ENCODE measurements at regions not wholly inside any gene's neighbourhood (a gene's known extent, or its start where the extent isn't known, plus 50 kb on each side); places are given as distances from the start of the nearest gene placed in this dataset.

GRCh38 chr11:115112754-115113153 lies 391.5 kb downstream of the CADM1 start:
- Histone ChIP-seq H3K9me1 (ENCODE audit: control insufficient read depth, extremely low read depth, insufficient read depth, low read length) (no peaks in the 10 kb centered on the region), H3K4me1 (ENCODE audit: control insufficient read depth, extremely low read depth, insufficient read depth, low read length) (no peaks in the 10 kb centered on the region), H2AFZ (ENCODE audit: control insufficient read depth, low read length) (no peak overlapping the region), H3K79me2 (ENCODE audit: control insufficient read depth, insufficient read depth, low read length) (no peaks in the 10 kb centered on the region), H3K9me3 (ENCODE audit: control insufficient read depth, low read depth, low read length) (no peaks in the 10 kb centered on the region), H3K36me3 (ENCODE audit: control insufficient read depth in 2 of 2, extremely low read depth in 1 of 2, insufficient read depth in 2 of 2, low read length in 2 of 2) (no peaks in the 10 kb centered on the region), H3K4me3 (ENCODE audit: control insufficient read depth in 2 of 3, extremely low read depth in 1 of 3, insufficient read depth in 2 of 3, low read depth in 1 of 3, low read length in 3 of 3) (no peak overlapping the region), H3K4me2 (ENCODE audit: control insufficient read depth, extremely low read depth, insufficient read depth, low read depth, low read length) (no peak overlapping the region), H3K9ac (ENCODE audit: control insufficient read depth, extremely low read depth, insufficient read depth, low read length) (no peak overlapping the region), H4K20me1 (ENCODE audit: control insufficient read depth, extremely low read depth, insufficient read depth, low read length) (no peaks in the 10 kb centered on the region), H3K27ac (ENCODE audit: control insufficient read depth, insufficient read depth, low read length) (no peak overlapping the region), H3K27me3 (ENCODE audit: control insufficient read depth, extremely low read depth, insufficient read depth, low read length) (no peaks in the 10 kb centered on the region)
- dilution Hi-C loops (cut with MboI; ENCODE audit: extremely low pct_ligation_motif_present, low sequenced_read_pairs) = no loop called here
- FAIRE-seq (no peak), DNase-seq (ENCODE audit: low read depth, low spot score) (no peak)
- no peak for TF ChIP-seq CTCF (optimal IDR thresholded peaks at IDR 0.05 in 1 of 3, IDR thresholded peaks at IDR 0.05 in 1 of 3, conservative IDR thresholded peaks at IDR 0.05 in 1 of 3; ENCODE audit: extremely low read depth in 1 of 3, insufficient read depth in 2 of 3, low read length in 3 of 3)
- TF ChIP-seq EZH2 (IDR thresholded peaks at IDR 0.05; ENCODE audit: low read length) = no peak

GRCh38 chr11:115117956-115118493 lies 386.2 kb downstream of the CADM1 start:
- dilution Hi-C loops (cut with MboI; ENCODE audit: extremely low pct_ligation_motif_present, low sequenced_read_pairs) = no loop called here
- DNase-seq (ENCODE audit: low read depth, low spot score) = no peak
- Histone ChIP-seq H3K4me2 (ENCODE audit: control insufficient read depth, extremely low read depth, insufficient read depth, low read depth, low read length) (no peak overlapping the region), H3K9ac (ENCODE audit: control insufficient read depth, extremely low read depth, insufficient read depth, low read length) (no peak overlapping the region), H3K27me3 (ENCODE audit: control insufficient read depth, extremely low read depth, insufficient read depth, low read length) (no peaks in the 10 kb centered on the region), H4K20me1 (ENCODE audit: control insufficient read depth, extremely low read depth, insufficient read depth, low read length) (no peaks in the 10 kb centered on the region), H3K36me3 (ENCODE audit: control insufficient read depth in 2 of 2, extremely low read depth in 1 of 2, insufficient read depth in 2 of 2, low read length in 2 of 2) (no peaks in the 10 kb centered on the region), H2AFZ (ENCODE audit: control insufficient read depth, low read length) (no peak overlapping the region), H3K9me1 (ENCODE audit: control insufficient read depth, extremely low read depth, insufficient read depth, low read length) (no peaks in the 10 kb centered on the region), H3K4me1 (ENCODE audit: control insufficient read depth, extremely low read depth, insufficient read depth, low read length) (no peaks in the 10 kb centered on the region), H3K79me2 (ENCODE audit: control insufficient read depth, insufficient read depth, low read length) (no peaks in the 10 kb centered on the region), H3K4me3 (ENCODE audit: control insufficient read depth in 2 of 3, extremely low read depth in 1 of 3, insufficient read depth in 2 of 3, low read depth in 1 of 3, low read length in 3 of 3) (no peak overlapping the region), H3K9me3 (ENCODE audit: control insufficient read depth, low read depth, low read length) (no peaks in the 10 kb centered on the region), H3K27ac (ENCODE audit: control insufficient read depth, insufficient read depth, low read length) (no peak overlapping the region)
- TF ChIP-seq CTCF (optimal IDR thresholded peaks at IDR 0.05 in 1 of 3, IDR thresholded peaks at IDR 0.05 in 1 of 3, conservative IDR thresholded peaks at IDR 0.05 in 1 of 3; ENCODE audit: extremely low read depth in 1 of 3, insufficient read depth in 2 of 3, low read length in 3 of 3) = no peak
- TF ChIP-seq EZH2 (IDR thresholded peaks at IDR 0.05; ENCODE audit: low read length) = no peak
- FAIRE-seq = no peak

Data from keratinocyte (primary cell).